Neural cell (in vitro differentiated cells): ENCODE measurements at regions not wholly inside any gene's neighbourhood (a gene's known extent, or its start where the extent isn't known, plus 50 kb on each side); places are given as distances from the start of the nearest gene placed in this dataset.

Experiments used
- H2AFZ ChIP-seq: fragments of 200-600, 300-800 bp; sonication (generic), shearing (Covaris generic); 2 replicates; pipeline ENCODE4 v1.6.0; 2014; ENCODE audit warnings: low read depth, mild to moderate bottlenecking, antibody characterized with exemption, low read length, moderate library complexity
- H3F3A ChIP-seq: fragments of 200-600 bp; shearing (Covaris generic); 2 replicates; pipeline ENCODE4 v1.6.1; 2016; ENCODE audit warnings: mild to moderate bottlenecking, moderate library complexity, mixed read lengths, antibody characterized with exemption, low read length; ENCODE audit not compliant: insufficient read depth, poor library complexity, severe bottlenecking
- H3K27ac ChIP-seq: fragments of 200-600, 300-800 bp; sonication (generic), shearing (Covaris generic); 2 replicates; pipeline ENCODE4 v1.5.1; 2014; ENCODE audit warnings: mild to moderate bottlenecking, low read length, moderate library complexity
- H3K27me3 ChIP-seq: fragments of 300-800, 200-600 bp; sonication (generic), shearing (Covaris generic); 2 replicates; pipeline ENCODE4 v1.6.0; 2014; ENCODE audit warnings: mild to moderate bottlenecking, low read depth, low read length, moderate library complexity; ENCODE audit not compliant: insufficient read depth
- H3K36me3 ChIP-seq: fragments of 300-800, 200-600 bp; sonication (generic), shearing (Covaris generic); 2 replicates; pipeline ENCODE4 v1.5.1; 2014; ENCODE audit warnings: mild to moderate bottlenecking, antibody characterized with exemption, low read length, moderate library complexity; ENCODE audit not compliant: insufficient read depth
- H3K4me2 ChIP-seq: fragments of 300-800, 200-600 bp; sonication (generic), shearing (Covaris generic); 2 replicates; pipeline ENCODE4 v1.6.0; 2014; ENCODE audit warnings: mild to moderate bottlenecking, low read length
- H3K4me3 ChIP-seq: fragments of 300-800, 200-600 bp; sonication (generic), shearing (Covaris generic); 2 replicates; pipeline ENCODE4 v1.5.1; 2014; ENCODE audit warnings: mild to moderate bottlenecking, low read length, moderate library complexity
- H3K79me2 ChIP-seq: fragments of 200-600 bp; shearing (Covaris generic); replicated peaks from 2 replicates; pipeline ENCODE4 v1.6.0; 2014; ENCODE audit warnings: mild to moderate bottlenecking, low read length, moderate library complexity; ENCODE audit not compliant: insufficient read depth
- H3K9ac ChIP-seq: fragments of 300-800, 200-600 bp; sonication (generic), shearing (Covaris generic); 2 replicates; pipeline ENCODE4 v1.6.1; 2016; ENCODE audit warnings: mild to moderate bottlenecking, low read length, mixed read lengths
- H3K9me2 ChIP-seq: fragments of 200-600 bp; shearing (Covaris generic); 2 replicates; pipeline ENCODE4 v1.6.1; 2016; ENCODE audit warnings: mild to moderate bottlenecking, low read length, mixed read lengths; ENCODE audit not compliant: insufficient read depth
- H3K9me3 ChIP-seq: fragments of 200-600, 300-800 bp; sonication (generic), shearing (Covaris generic); 2 replicates; pipeline ENCODE4 v1.6.1; 2016; ENCODE audit warnings: mild to moderate bottlenecking, mixed run types, low read length, moderate library complexity, mixed read lengths
- H4K20me1 ChIP-seq: fragments of 200-600 bp; shearing (Covaris generic); 2 replicates; pipeline ENCODE4 v1.6.1; 2016; ENCODE audit warnings: mild to moderate bottlenecking, mixed run types; ENCODE audit not compliant: insufficient read depth
- CTCF ChIP-seq: fragments of 450-650 bp; IDR thresholded peaks from 2 replicates; pipeline ENCODE4 v1.5.1; 2014; ENCODE audit warnings: antibody characterized with exemption, mild to moderate bottlenecking, moderate library complexity; ENCODE audit not compliant: poor library complexity, severe bottlenecking
- EP300 ChIP-seq: fragments of 450-650 bp; conservative IDR thresholded peaks from 2 replicates; pipeline ENCODE4 v1.6.1; 2014; ENCODE audit warnings: antibody characterized with exemption, mild to moderate bottlenecking, moderate library complexity; ENCODE audit not compliant: poor library complexity, severe bottlenecking
- EZH2 ChIP-seq: fragments of 200-600, 300-800 bp; shearing (Covaris generic), sonication (generic); IDR thresholded peaks from 2 replicates; pipeline ENCODE4 v1.6.1; 2014; ENCODE audit warnings: antibody characterized with exemption, low read length, borderline replicate concordance, mild to moderate bottlenecking; ENCODE audit not compliant: insufficient read depth, poor library complexity, severe bottlenecking
- MXI1 ChIP-seq: fragments of 450-650 bp; conservative IDR thresholded peaks from 2 replicates; pipeline ENCODE4 v1.6.1; 2014; ENCODE audit warnings: antibody characterized with exemption, mild to moderate bottlenecking; ENCODE audit not compliant: poor library complexity, severe bottlenecking
- POLR2AphosphoS5 ChIP-seq: IDR thresholded peaks from 2 replicates; pipeline ENCODE4 v1.6.1; 2012
- RAD21 ChIP-seq: fragments of 450-650 bp; conservative IDR thresholded peaks from 2 replicates; pipeline ENCODE4 v1.6.1; 2014; ENCODE audit warnings: antibody characterized with exemption, mild to moderate bottlenecking, moderate library complexity
- REST ChIP-seq: IDR thresholded peaks from 2 replicates; pipeline ENCODE4 v1.6.1; 2012; ENCODE audit warnings: borderline replicate concordance
- SMC3 ChIP-seq: fragments of 450-650 bp; conservative IDR thresholded peaks from 2 replicates; pipeline ENCODE4 v1.6.1; 2014; ENCODE audit warnings: antibody characterized with exemption, mild to moderate bottlenecking, moderate library complexity; ENCODE audit not compliant: poor library complexity
- TAF1 ChIP-seq: IDR thresholded peaks from 2 replicates; pipeline ENCODE4 v1.6.1; 2012; ENCODE audit warnings: low read depth

GRCh38 chr7:35889001-35889400 is 88.1 kb downstream of the SEPTIN7 start:
- H3K9me2 ChIP-seq: no peaks in the 10 kb centered on the region
- H3F3A ChIP-seq: no peaks in the 10 kb centered on the region
- H2AFZ ChIP-seq: no peak overlapping the region
- H4K20me1 ChIP-seq: no peaks in the 10 kb centered on the region
- H3K27me3 ChIP-seq: no peaks in the 10 kb centered on the region
- H3K36me3 ChIP-seq: no peaks in the 10 kb centered on the region
- no peak overlapping the region for H3K4me3 ChIP-seq
- H3K4me2 ChIP-seq: no peak overlapping the region
- H3K9ac ChIP-seq: no peak overlapping the region
- no peaks in the 10 kb centered on the region for H3K79me2 ChIP-seq
- TF ChIP-seq POLR2AphosphoS5 (peak; percentile 9), SMC3 (no peak), CTCF (no peak), EP300 (no peak), MXI1 (no peak)
- H3K9me3 ChIP-seq: no peaks in the 10 kb centered on the region
- H3K27ac ChIP-seq: no peak overlapping the region

DNA sequence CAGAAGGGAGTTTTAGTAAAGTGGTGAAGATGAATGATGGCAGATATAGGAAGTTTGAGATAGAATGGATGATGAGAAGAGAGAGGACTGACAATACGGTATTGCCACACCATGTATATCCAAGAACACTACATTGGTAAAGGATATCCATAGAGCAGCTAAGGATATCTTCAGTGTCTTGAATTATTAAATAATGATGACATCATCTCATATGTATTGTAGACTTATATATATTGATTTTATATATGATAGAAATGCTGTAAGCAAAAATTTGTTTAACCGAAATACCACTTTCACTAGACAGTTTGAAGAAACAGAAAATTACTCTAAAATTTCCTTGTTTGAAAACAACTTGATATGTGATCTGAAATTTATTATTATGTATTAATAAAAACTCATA is 89.0 kb downstream of the SEPTIN7 start:
- H4K20me1 ChIP-seq: no peaks in the 10 kb centered on the region
- no peaks in the 10 kb centered on the region for H3K9me2 ChIP-seq
- H3K27ac ChIP-seq: no peak overlapping the region
- H3K4me2 ChIP-seq: no peak overlapping the region
- no peaks in the 10 kb centered on the region for H3K79me2 ChIP-seq
- H3K27me3 ChIP-seq: no peaks in the 10 kb centered on the region
- no peaks in the 10 kb centered on the region for H3K36me3 ChIP-seq
- H3K9me3 ChIP-seq: no peaks in the 10 kb centered on the region
- H3K4me3 ChIP-seq: no peak overlapping the region
- no peak overlapping the region for H3K9ac ChIP-seq
- no peaks in the 10 kb centered on the region for H3F3A ChIP-seq
- TF ChIP-seq EZH2 (no peak), EP300 (no peak), CTCF (no peak), TAF1 (no peak), RAD21 (no peak), REST (no peak), POLR2AphosphoS5 (no peak), MXI1 (no peak), SMC3 (no peak)
- H2AFZ ChIP-seq: no peak overlapping the region
